ENCODE measurements at regions not wholly inside any gene's neighbourhood (a gene's known extent, or its start where the extent isn't known, plus 50 kb on each side); places are given as distances from the start of the nearest gene placed in this dataset.

- H3K9me3 Mint-ChIP-seq, result peaks cover 0 to 7% (median 0%) of the 10 kb centered on the region in 5 donors
These were observed 96.1 kb upstream of the HABP2 start for GRCh38 chr10:113456741-113457140.

GRCh38 chr10:113457408-113457807, 95.4 kb upstream of the HABP2 start:
- H3K27me3 Mint-ChIP-seq, result peaks cover 18 to 47% of the 10 kb centered on the region in 2 donors
- H3K27me3 ChIP-seq (ENCODE audit: insufficient read depth, low read length, poor library complexity, severe bottlenecking), result no peaks in the 10 kb centered on the region
- H3K9me3 ChIP-seq (ENCODE audit: low read length), result no peaks in the 10 kb centered on the region
- no peak overlapping the region for H3K27ac ChIP-seq (ENCODE audit: low read depth, low read length)
- no peaks in the 10 kb centered on the region for H3K36me3 ChIP-seq (ENCODE audit: insufficient read depth, low read length)
- H3K4me3 Mint-ChIP-seq, result no peak overlapping the region
- POLR2A ChIA-PET, result no interaction called here
- H3K4me1 Mint-ChIP-seq, result no peaks in the 10 kb centered on the region
- no peak for DNase-seq
- H3K9me3 Mint-ChIP-seq, result peaks cover 0 to 7% (median 0%) of the 10 kb centered on the region in 5 donors
- no peak overlapping the region for H3K27ac Mint-ChIP-seq
- H3K36me3 Mint-ChIP-seq, result no peaks in the 10 kb centered on the region
- CTCF ChIA-PET, result no interaction called here
- no peaks in the 10 kb centered on the region for H3K4me1 ChIP-seq (ENCODE audit: insufficient read depth, low read length)
- no peak overlapping the region for H3K4me3 ChIP-seq (ENCODE audit: low read length)

More at GRCh38 chr10:113456741-113457140, 96.1 kb upstream of the HABP2 start:
- POLR2A ChIA-PET, result no interaction called here
- no peaks in the 10 kb centered on the region for H3K36me3 ChIP-seq (ENCODE audit: insufficient read depth, low read length)
- H3K27ac ChIP-seq (ENCODE audit: low read depth, low read length), result no peak overlapping the region
- Mint-ChIP-seq H3K4me3 (no peak overlapping the region), H3K4me1 (no peaks in the 10 kb centered on the region), H3K27me3 (peaks cover 19 to 47% of the 10 kb centered on the region in 2 donors), H3K27ac (no peak overlapping the region), H3K36me3 (no peaks in the 10 kb centered on the region)
- DNase-seq, result no peak
- H3K27me3 ChIP-seq (ENCODE audit: insufficient read depth, low read length, poor library complexity, severe bottlenecking), result no peaks in the 10 kb centered on the region
- no peaks in the 10 kb centered on the region for H3K4me1 ChIP-seq (ENCODE audit: insufficient read depth, low read length)
- no peaks in the 10 kb centered on the region for H3K9me3 ChIP-seq (ENCODE audit: low read length)
- no peak overlapping the region for H3K4me3 ChIP-seq (ENCODE audit: low read length)
- CTCF ChIA-PET, result no interaction called here

- Mint-ChIP-seq H3K27me3 (peaks cover 18 to 51% of the 10 kb centered on the region in 2 donors), H3K9me3 (peaks cover 0 to 7% (median 0%) of the 10 kb centered on the region in 5 donors), H3K27ac (no peak overlapping the region), H3K36me3 (no peaks in the 10 kb centered on the region), H3K4me3 (no peak overlapping the region), H3K4me1 (no peaks in the 10 kb centered on the region)
- CTCF ChIA-PET, result no interaction called here
- no peak for DNase-seq
- Histone ChIP-seq H3K9me3 (ENCODE audit: low read length) (no peaks in the 10 kb centered on the region), H3K27ac (ENCODE audit: low read depth, low read length) (no peak overlapping the region), H3K36me3 (ENCODE audit: insufficient read depth, low read length) (no peaks in the 10 kb centered on the region), H3K4me3 (ENCODE audit: low read length) (no peak overlapping the region), H3K4me1 (ENCODE audit: insufficient read depth, low read length) (no peaks in the 10 kb centered on the region), H3K27me3 (ENCODE audit: insufficient read depth, low read length, poor library complexity, severe bottlenecking) (no peaks in the 10 kb centered on the region)
- POLR2A ChIA-PET, result no interaction called here
These were observed 94.4 kb upstream of the HABP2 start for GRCh38 chr10:113458451-113458850.

- Histone ChIP-seq H3K27ac (ENCODE audit: low read depth, low read length) (no peak overlapping the region), H3K9me3 (ENCODE audit: low read length) (no peaks in the 10 kb centered on the region), H3K4me3 (ENCODE audit: low read length) (no peak overlapping the region), H3K36me3 (ENCODE audit: insufficient read depth, low read length) (no peaks in the 10 kb centered on the region), H3K4me1 (ENCODE audit: insufficient read depth, low read length) (no peaks in the 10 kb centered on the region), H3K27me3 (ENCODE audit: insufficient read depth, low read length, poor library complexity, severe bottlenecking) (no peaks in the 10 kb centered on the region)
- no peak for DNase-seq
- CTCF ChIA-PET, result no interaction called here
- H3K27me3 Mint-ChIP-seq, result peaks cover 22 to 52% of the 10 kb centered on the region in 2 donors
- H3K36me3 Mint-ChIP-seq, result no peaks in the 10 kb centered on the region
- POLR2A ChIA-PET, result no interaction called here
- no peak overlapping the region for H3K4me3 Mint-ChIP-seq
- H3K4me1 Mint-ChIP-seq, result no peaks in the 10 kb centered on the region
- no peak overlapping the region for H3K27ac Mint-ChIP-seq
- peaks cover 0 to 7% (median 0%) of the 10 kb centered on the region in 5 donors for H3K9me3 Mint-ChIP-seq
These were observed 93.9 kb upstream of the HABP2 start for GRCh38 chr10:113458944-113459343.

- no peak overlapping the region for H3K27ac Mint-ChIP-seq
- Histone ChIP-seq H3K27ac (ENCODE audit: low read depth, low read length) (no peak overlapping the region), H3K4me1 (ENCODE audit: insufficient read depth, low read length) (no peaks in the 10 kb centered on the region), H3K27me3 (ENCODE audit: insufficient read depth, low read length, poor library complexity, severe bottlenecking) (no peaks in the 10 kb centered on the region), H3K36me3 (ENCODE audit: insufficient read depth, low read length) (no peaks in the 10 kb centered on the region), H3K4me3 (ENCODE audit: low read length) (no peak overlapping the region), H3K9me3 (ENCODE audit: low read length) (no peaks in the 10 kb centered on the region)
- DNase-seq, result no peak
- CTCF ChIA-PET, result no interaction called here
- POLR2A ChIA-PET, result no interaction called here
- no peaks in the 10 kb centered on the region for H3K36me3 Mint-ChIP-seq
- H3K4me1 Mint-ChIP-seq, result no peaks in the 10 kb centered on the region
- H3K9me3 Mint-ChIP-seq, result peaks cover 0 to 7% (median 0%) of the 10 kb centered on the region in 5 donors
- H3K27me3 Mint-ChIP-seq, result peaks cover 22 to 55% of the 10 kb centered on the region in 2 donors
- no peak overlapping the region for H3K4me3 Mint-ChIP-seq
These were observed 93.1 kb upstream of the HABP2 start for GRCh38 chr10:113459626-113460280.

- H3K9me3 Mint-ChIP-seq, result peaks cover 0 to 4% (median 2%) of the 10 kb centered on the region in 5 donors
- H3K4me3 Mint-ChIP-seq, result no peak overlapping the region
- H3K4me1 ChIP-seq (ENCODE audit: insufficient read depth, low read length), result no peaks in the 10 kb centered on the region
- no peak for DNase-seq
- no peak overlapping the region for H3K27ac Mint-ChIP-seq
- no peak overlapping the region for H3K27ac ChIP-seq (ENCODE audit: low read depth, low read length)
- no peak overlapping the region for H3K4me3 ChIP-seq (ENCODE audit: low read length)
- ChIA-PET CTCF (no interaction called here), POLR2A (no interaction called here)
- no peaks in the 10 kb centered on the region for H3K9me3 ChIP-seq (ENCODE audit: low read length)
- no peaks in the 10 kb centered on the region for H3K4me1 Mint-ChIP-seq
- no peaks in the 10 kb centered on the region for H3K36me3 ChIP-seq (ENCODE audit: insufficient read depth, low read length)
- H3K27me3 Mint-ChIP-seq, result peaks cover 21 to 47% of the 10 kb centered on the region in 2 donors
- H3K36me3 Mint-ChIP-seq, result no peaks in the 10 kb centered on the region
- no peaks in the 10 kb centered on the region for H3K27me3 ChIP-seq (ENCODE audit: insufficient read depth, low read length, poor library complexity, severe bottlenecking)
These were observed 89.8 kb upstream of the HABP2 start for GRCh38 chr10:113463083-113463482.

GRCh38 chr10:113463777-113464176, 89.1 kb upstream of the HABP2 start:
- CTCF ChIA-PET, result no interaction called here
- POLR2A ChIA-PET, result no interaction called here
- Histone ChIP-seq H3K4me3 (ENCODE audit: low read length) (no peak overlapping the region), H3K4me1 (ENCODE audit: insufficient read depth, low read length) (no peaks in the 10 kb centered on the region), H3K36me3 (ENCODE audit: insufficient read depth, low read length) (no peaks in the 10 kb centered on the region), H3K9me3 (ENCODE audit: low read length) (no peaks in the 10 kb centered on the region), H3K27ac (ENCODE audit: low read depth, low read length) (no peak overlapping the region), H3K27me3 (ENCODE audit: insufficient read depth, low read length, poor library complexity, severe bottlenecking) (no peaks in the 10 kb centered on the region)
- Mint-ChIP-seq H3K4me3 (no peak overlapping the region), H3K27ac (no peak overlapping the region), H3K36me3 (no peaks in the 10 kb centered on the region), H3K27me3 (peaks cover 18 to 42% of the 10 kb centered on the region in 2 donors), H3K9me3 (peaks cover 0 to 4% (median 2%) of the 10 kb centered on the region in 5 donors), H3K4me1 (no peaks in the 10 kb centered on the region)
- DNase-seq, result no peak

GRCh38 chr10:113469796-113470195, 83.1 kb upstream of the HABP2 start:
- peaks cover 3 to 9% of the 10 kb centered on the region in 2 donors for H3K27me3 Mint-ChIP-seq
- no peak overlapping the region for H3K27ac ChIP-seq (ENCODE audit: low read depth, low read length)
- H3K4me3 Mint-ChIP-seq, result no peak overlapping the region
- H3K36me3 ChIP-seq (ENCODE audit: insufficient read depth, low read length), result no peaks in the 10 kb centered on the region
- H3K27ac Mint-ChIP-seq, result no peak overlapping the region
- H3K9me3 ChIP-seq (ENCODE audit: low read length), result no peaks in the 10 kb centered on the region
- H3K9me3 Mint-ChIP-seq, result peaks cover 0 to 3% (median 2%) of the 10 kb centered on the region in 5 donors
- CTCF ChIA-PET, result interaction anchor here (0.9 kb wide), 1 partner anchor 17 kb away, joined by 3 read pairs; no protein-coding TSS in a partner anchor
- DNase-seq, result no peak
- no peaks in the 10 kb centered on the region for H3K4me1 Mint-ChIP-seq
- POLR2A ChIA-PET, result no interaction called here
- no peak overlapping the region for H3K4me3 ChIP-seq (ENCODE audit: low read length)
- no peaks in the 10 kb centered on the region for H3K27me3 ChIP-seq (ENCODE audit: insufficient read depth, low read length, poor library complexity, severe bottlenecking)
- no peaks in the 10 kb centered on the region for H3K36me3 Mint-ChIP-seq
- no peaks in the 10 kb centered on the region for H3K4me1 ChIP-seq (ENCODE audit: insufficient read depth, low read length)
